ENCODE measurements at regions not wholly inside any gene's neighbourhood (a gene's known extent, or its start where the extent isn't known, plus 50 kb on each side); places are given as distances from the start of the nearest gene placed in this dataset.

DNA sequence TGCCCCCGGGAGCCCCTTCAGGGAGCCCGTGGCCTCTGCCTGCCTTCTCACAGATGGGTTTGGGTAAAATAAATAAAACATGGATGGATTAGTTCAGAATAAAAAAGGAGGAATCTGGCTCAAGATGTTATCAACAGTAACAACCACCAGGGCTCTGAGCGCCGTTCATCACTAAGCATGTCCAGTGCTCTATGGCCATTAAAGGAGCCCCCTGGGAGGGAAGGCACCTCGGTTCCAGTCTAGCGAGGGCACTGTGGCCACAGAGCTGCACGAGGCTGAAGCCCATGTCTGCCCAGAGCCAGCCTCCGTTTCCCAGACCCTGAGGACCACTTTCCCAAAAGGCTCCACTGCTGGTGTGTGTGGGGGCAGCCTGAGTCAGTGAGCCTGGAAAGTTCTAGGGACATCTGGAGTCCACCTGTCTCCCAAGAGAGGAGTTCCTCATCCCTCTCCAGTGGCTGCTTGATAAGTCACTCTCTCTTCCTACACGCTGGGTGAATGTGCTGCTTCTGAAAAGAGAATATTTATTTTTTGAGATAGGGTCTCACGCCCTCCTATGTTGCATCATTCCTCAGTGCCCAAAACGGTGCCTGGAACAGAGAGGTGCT is 614.6 kb downstream of the TBC1D22A start:
- FAIRE-seq, result no peak

- no peak for FAIRE-seq
Observed at GRCh38 chr22:47376322-47376700, 613.9 kb downstream of the TBC1D22A start.

- FAIRE-seq, result no peak
Observed at GRCh38 chr22:47375621-47376321, 613.3 kb downstream of the TBC1D22A start.

DNA sequence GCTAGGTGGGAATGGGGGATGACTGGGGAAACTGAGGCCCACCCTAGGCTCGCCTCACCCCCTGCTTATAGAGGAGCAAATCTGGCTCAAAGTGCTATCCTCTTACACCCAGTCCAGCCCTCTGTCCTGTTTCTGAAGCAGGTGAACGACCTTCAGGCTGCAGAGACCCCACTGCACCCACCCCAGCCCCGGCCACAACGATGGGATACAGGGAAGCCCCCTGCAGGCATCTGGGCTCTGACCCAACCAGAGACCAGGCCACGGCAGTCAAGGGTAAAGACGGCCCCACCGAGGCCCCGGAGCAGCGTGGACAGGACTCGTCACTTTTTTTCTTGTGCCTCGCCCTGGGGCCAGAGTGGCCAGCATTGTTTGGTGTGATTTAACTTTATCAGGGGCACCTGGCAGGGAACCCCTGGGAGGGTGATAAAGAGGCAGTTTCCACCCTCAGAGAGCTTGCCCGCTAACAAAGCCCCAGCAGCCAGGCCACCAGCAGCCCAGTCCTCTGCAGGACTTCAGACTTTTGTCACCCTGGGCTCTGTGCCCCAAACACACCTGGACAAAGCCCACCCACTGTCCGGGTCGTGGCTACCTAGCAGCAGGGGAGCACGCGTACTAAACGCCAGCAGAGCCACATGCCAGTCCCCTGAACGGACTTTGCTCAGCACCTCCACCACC is 612.6 kb downstream of the TBC1D22A start:
- no peak for FAIRE-seq

- no peak for FAIRE-seq
Observed at GRCh38 chr22:47374273-47374771, 611.9 kb downstream of the TBC1D22A start.

GRCh38 chr22:47373648-47374272 is 611.3 kb downstream of the TBC1D22A start:
- no peak for FAIRE-seq

DNA sequence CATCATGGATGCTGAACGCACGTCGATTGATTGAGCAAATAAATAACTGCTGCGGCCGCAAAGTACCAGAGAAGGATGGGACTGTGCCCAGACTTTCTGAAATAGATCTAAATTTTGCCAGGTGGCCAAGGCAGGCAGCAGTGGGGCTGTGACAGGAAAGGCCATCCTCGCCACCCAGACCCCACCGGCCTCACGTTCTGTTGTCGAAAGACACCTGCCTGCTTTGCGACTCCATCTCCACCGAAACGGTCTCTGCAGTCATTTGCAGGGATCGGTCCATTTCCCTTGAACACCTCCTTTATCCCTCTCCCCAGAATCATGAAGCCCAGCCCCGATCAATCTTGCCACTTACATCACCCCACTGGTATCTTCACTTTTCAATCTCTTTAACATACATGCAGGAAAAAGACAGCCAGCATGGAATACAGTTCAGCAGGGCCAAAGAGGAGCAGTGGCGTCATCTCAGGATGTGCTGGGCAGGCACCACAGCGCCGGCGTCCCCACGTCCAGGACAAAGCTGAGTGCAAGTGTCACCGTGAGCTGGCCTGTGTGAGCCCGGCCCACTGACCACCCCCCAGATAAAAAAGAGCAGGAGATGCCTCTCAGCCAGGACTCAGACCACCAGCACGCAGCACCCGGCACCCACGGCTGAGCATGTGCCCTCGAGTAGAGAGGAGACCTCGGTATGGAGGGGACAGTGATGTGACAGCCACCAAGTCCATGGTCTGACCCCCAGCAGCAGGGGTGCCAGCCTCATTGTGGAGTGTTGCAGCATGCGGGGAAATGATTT is 610.3 kb downstream of the TBC1D22A start:
- FAIRE-seq, result no peak

- FAIRE-seq, result no peak
Observed at GRCh38 chr22:47372111-47372581, 609.7 kb downstream of the TBC1D22A start.

DNA sequence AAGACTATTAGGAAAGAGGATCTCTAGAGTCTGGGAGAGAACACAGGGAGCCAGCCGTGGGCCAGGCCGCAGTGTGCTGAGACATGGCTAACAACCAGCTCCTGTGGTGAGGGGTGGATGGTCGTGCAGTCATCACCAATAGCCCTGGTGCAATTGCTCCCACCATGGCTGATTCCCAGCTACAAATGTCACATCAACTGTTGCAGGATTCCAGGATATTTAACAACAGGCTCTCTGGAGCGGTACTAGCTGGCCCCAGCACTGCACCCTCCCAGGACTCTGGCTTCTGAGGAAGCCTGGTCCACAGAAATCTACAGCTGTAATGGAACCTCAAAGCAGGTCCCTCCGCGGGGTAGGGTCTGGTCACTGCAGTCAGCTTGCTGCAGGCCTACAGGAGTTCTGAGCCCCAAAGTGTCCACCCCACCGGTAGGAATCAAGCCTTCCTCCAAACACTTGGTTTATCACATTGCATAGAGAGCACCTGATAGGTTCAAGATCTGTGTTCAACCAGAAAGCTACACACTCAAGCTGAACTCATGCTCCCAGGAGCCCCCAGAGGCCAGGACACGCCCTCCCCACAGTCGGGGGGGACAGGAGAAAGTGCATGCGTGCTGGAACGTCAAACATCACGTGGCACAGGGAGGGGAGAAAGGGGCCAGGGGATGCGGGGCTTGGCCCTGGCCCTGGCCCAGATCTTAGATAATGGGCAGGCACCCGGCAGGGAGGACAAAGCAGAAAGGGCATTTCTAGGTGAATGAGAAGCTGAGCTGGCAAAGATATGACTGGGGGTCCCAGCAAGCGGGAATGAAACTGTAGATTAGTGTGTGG is 609.0 kb downstream of the TBC1D22A start:
- FAIRE-seq, result no peak

DNA sequence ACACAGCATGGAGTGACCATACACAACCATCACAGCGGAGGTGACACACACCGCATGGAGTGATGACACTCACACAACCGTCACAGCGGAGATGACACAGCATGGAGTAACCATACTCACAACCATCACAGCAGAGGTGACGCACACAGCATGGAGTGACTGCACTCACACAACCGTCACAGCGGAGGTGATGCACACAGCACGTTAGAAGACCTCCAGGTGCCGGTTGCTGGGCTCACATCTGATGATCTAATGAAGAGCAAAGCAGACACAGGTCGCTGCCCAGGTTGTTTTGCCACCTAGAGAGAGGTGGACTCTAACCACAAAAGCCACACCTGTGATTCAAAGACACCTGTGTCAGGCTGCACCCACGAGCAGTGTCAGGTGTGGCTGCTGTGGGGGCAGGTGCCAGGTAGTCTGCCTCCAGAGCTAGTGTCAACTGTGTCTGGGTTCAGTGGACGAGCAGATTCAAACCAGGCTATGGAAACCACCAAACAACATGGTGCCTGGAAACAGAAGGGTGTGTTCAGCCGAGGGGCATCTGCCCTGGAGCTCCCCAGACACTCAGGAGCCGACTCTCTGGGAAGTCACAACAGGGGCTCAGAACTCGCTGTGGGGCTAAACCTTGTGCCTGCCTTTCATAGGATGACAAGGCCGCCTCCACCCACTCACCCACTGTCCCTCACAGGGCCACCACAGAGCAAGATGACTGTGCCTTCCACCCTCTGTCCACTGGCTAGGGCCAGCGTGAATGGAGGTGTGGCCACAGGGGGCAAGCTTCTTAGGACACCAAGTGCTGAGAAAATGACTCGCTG is 608.2 kb downstream of the TBC1D22A start:
- FAIRE-seq, result no peak

- FAIRE-seq, result no peak
Observed at GRCh38 chr22:47369431-47370015, 607.1 kb downstream of the TBC1D22A start.

DNA sequence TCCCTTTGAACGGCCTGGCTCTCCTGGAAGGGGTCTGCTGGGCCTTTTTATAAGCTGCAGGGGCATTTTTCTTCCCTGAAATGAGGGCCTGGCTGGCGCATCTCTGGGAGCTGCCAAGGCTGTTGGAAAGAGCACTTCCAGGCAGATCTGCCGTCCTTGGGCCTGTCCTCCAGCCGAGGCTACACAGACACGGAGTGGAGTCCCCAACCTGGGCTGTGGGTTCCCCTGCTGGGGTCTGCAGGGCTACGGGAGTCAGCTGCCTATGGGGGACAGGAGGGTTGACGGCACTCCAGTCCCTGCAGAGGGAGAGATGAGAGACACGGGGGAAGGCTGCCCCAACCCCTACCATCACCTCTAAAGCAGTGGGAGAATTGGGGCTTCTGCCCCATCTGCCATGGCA is 606.6 kb downstream of the TBC1D22A start:
- no peak for FAIRE-seq

DNA sequence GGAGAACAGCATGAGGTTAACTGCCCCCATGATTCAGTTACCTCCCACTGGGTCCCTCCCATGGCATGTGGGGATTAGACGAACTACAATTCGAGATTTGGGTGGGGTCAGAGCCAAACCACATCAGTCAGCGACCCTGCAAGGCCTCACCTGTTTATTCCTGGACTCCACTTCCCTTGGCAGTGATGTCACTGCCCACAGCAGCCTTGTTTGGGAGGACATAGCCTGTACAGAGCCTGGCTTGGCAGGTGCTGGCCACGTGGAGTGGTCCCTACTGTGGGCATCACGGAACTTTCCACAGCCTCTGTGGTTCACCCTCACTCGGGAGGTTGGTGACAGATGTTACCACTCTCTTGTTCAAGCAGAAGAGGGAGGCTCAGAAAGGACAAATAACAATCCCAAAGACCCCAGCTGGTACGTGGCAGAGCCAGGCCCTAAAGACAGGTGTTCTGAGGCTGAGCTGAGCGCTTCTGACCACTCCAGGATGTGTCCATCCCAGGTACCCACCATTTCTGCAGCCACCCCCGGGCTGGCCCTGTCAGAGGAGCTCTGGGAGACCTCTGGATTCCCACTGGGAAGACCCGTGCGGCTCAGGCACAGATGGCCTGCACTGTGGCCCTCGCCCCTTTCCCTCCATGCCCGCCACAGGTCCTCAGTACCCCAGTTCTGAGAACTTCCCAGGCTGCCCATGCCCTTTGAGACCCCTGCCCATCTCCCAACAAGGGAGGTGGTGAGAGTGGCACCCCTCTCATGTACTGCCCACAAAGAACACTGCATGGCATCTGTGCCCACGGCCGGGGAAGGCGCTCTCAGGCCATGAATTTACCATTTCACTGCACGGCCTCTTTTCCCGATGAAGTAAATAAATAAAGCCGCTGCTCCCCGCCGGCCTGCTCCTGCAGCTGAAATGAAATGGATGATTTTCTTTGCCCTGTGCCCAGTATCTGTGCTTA is 605.8 kb downstream of the TBC1D22A start:
- no peak for FAIRE-seq

- FAIRE-seq, result no peak
Observed at GRCh38 chr22:47367107-47367690, 604.7 kb downstream of the TBC1D22A start.

GRCh38 chr22:47366026-47366767 is 603.7 kb downstream of the TBC1D22A start:
- FAIRE-seq, result no peak

DNA sequence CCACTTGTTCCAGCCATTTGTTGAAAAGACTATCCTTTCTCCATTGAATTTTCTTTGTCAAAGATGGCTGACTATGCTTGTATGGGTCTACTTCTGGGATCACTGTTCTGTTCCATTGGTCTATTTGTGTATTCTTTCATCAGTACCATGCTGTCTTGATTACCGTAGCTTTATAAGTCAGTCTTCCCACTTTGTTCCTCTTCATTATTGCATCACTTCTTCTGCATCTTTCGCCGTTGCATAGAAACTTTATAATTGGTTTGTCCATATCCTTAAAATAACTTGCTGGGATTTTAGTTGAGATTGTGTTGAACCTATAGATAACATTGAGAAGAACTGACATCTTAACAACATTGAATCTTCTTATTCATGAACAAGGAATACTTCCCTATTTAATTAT is 598.8 kb downstream of the TBC1D22A start:
- no peak for FAIRE-seq

GRCh38 chr22:47357493-47357892 is 595.0 kb downstream of the TBC1D22A start:
- FAIRE-seq, result no peak

GRCh38 chr22:47357086-47357485 is 594.6 kb downstream of the TBC1D22A start:
- FAIRE-seq, result no peak
